Calu3 (cell line): ENCODE measurements at regions not wholly inside any gene's neighbourhood (a gene's known extent, or its start where the extent isn't known, plus 50 kb on each side); places are given as distances from the start of the nearest gene placed in this dataset.

Experiments used
- BruUV-seq: library from RNA; stranded (reverse); fragments of 400-500 nt; replicated peaks from 2 replicates; lab custom pipeline; 2021; lab: Mats Ljungman, UMichigan
- CTCF ChIA-PET: fragments of 300-600 bp; sonication (Branson Sonifier 250); formaldehyde crosslinking; loops from one replicate; lab custom pipeline; 2022; ENCODE audit warnings: antibody characterized with exemption; lab: Charles Lee
- DNase-seq: peaks from one replicate; pipeline ENCODE4 v3.0.0; 2022
- H3K27ac Mint-ChIP-seq: one replicate; pipeline ENCODE4 v1.8.0; 2022; ENCODE audit warnings: mixed read lengths; ENCODE audit not compliant: unreplicated experiment
- H3K27me3 Mint-ChIP-seq: one replicate; pipeline ENCODE4 v1.8.0; 2022; ENCODE audit warnings: mixed read lengths; ENCODE audit not compliant: unreplicated experiment
- H3K36me3 Mint-ChIP-seq: one replicate; pipeline ENCODE4 v1.8.0; 2022; ENCODE audit warnings: mild to moderate bottlenecking, moderate library complexity, mixed read lengths; ENCODE audit not compliant: insufficient read depth, unreplicated experiment
- H3K4me1 Mint-ChIP-seq: one replicate; pipeline ENCODE4 v1.8.0; 2022; ENCODE audit warnings: mild to moderate bottlenecking, low read depth, mixed read lengths; ENCODE audit not compliant: unreplicated experiment
- H3K4me3 Mint-ChIP-seq: one replicate; pipeline ENCODE4 v1.8.0; 2022; ENCODE audit warnings: mild to moderate bottlenecking, low read depth, moderate library complexity, mixed read lengths; ENCODE audit not compliant: unreplicated experiment
- H3K9me3 Mint-ChIP-seq: one replicate; pipeline ENCODE4 v1.8.0; 2022; ENCODE audit warnings: low read depth, mixed read lengths; ENCODE audit not compliant: unreplicated experiment
- CTCF ChIP-seq: fragments of 200-600 bp; IDR thresholded peaks from one replicate; pipeline ENCODE4 v1.8.0; 2022; ENCODE audit warnings: antibody characterized with exemption; ENCODE audit not compliant: unreplicated experiment
- intact Hi-C: fragments of 100-400 bp; cut with micrococcal nuclease; formaldehyde crosslinking; loops from one replicate; pipeline ENCODE4 v1.10.0; 2022; ENCODE audit not compliant: unreplicated experiment

- no peaks in the 10 kb centered on the region for H3K4me1 Mint-ChIP-seq
- H3K36me3 Mint-ChIP-seq = no peaks in the 10 kb centered on the region
- DNase-seq = no peak
- CTCF ChIA-PET = no interaction called here
- no TSS peak for BruUV-seq
- H3K4me3 Mint-ChIP-seq = no peak overlapping the region
- no peak overlapping the region for H3K27ac Mint-ChIP-seq
- intact Hi-C loops = no loop called here
- TF ChIP-seq CTCF = no peak
- no peaks in the 10 kb centered on the region for H3K9me3 Mint-ChIP-seq
- peaks cover 65% of the 10 kb centered on the region for H3K27me3 Mint-ChIP-seq
These were observed 340.7 kb downstream of the MIAT start for GRCh38 chr22:26998129-26998528.

- Mint-ChIP-seq H3K27ac (no peak overlapping the region), H3K4me3 (no peak overlapping the region), H3K9me3 (no peaks in the 10 kb centered on the region), H3K36me3 (no peaks in the 10 kb centered on the region), H3K27me3 (peaks cover 68% of the 10 kb centered on the region), H3K4me1 (no peaks in the 10 kb centered on the region)
- TF ChIP-seq CTCF = no peak
- intact Hi-C loops = no loop called here
- BruUV-seq = no TSS peak
- no peak for DNase-seq
- CTCF ChIA-PET = interaction anchor here (0.6 kb wide), 1 partner anchor 188 kb away, joined by 4 read pairs; no protein-coding TSS in a partner anchor
These were observed 341.3 kb downstream of the MIAT start for GRCh38 chr22:26998716-26999115.

GRCh38 chr22:27003297-27003696 is 345.9 kb downstream of the MIAT start:
- no peak overlapping the region for H3K4me3 Mint-ChIP-seq
- no peak for TF ChIP-seq CTCF
- CTCF ChIA-PET = interaction anchor here (0.6 kb wide), 1 partner anchor 910 kb away, joined by 7 read pairs; no protein-coding TSS in a partner anchor
- DNase-seq = no peak
- no peaks in the 10 kb centered on the region for H3K36me3 Mint-ChIP-seq
- BruUV-seq = no TSS peak
- no peaks in the 10 kb centered on the region for H3K9me3 Mint-ChIP-seq
- H3K27me3 Mint-ChIP-seq = peaks cover 28% of the 10 kb centered on the region
- intact Hi-C loops = no loop called here
- no peak overlapping the region for H3K27ac Mint-ChIP-seq
- H3K4me1 Mint-ChIP-seq = no peaks in the 10 kb centered on the region

GRCh38 chr22:27004434-27004833 is 347.0 kb downstream of the MIAT start:
- intact Hi-C loops = no loop called here
- H3K4me1 Mint-ChIP-seq = no peaks in the 10 kb centered on the region
- H3K27me3 Mint-ChIP-seq = peaks cover 22% of the 10 kb centered on the region
- H3K4me3 Mint-ChIP-seq = no peak overlapping the region
- H3K36me3 Mint-ChIP-seq = no peaks in the 10 kb centered on the region
- no peaks in the 10 kb centered on the region for H3K9me3 Mint-ChIP-seq
- no peak for DNase-seq
- H3K27ac Mint-ChIP-seq = no peak overlapping the region
- CTCF ChIA-PET = no interaction called here
- no TSS peak for BruUV-seq
- TF ChIP-seq CTCF = no peak
